ENCODE measurements at regions not wholly inside any gene's neighbourhood (a gene's known extent, or its start where the extent isn't known, plus 50 kb on each side); places are given as distances from the start of the nearest gene placed in this dataset.

- in situ Hi-C loops (cut with MboI) (no loop called here), intact Hi-C loops (cut with micrococcal nuclease) (no loop called here)
- FAIRE-seq, result no peak
- ChIA-PET POLR2A (no interaction called here), CTCF (ENCODE audit: low intra/inter-chr PET ratio) (no interaction called here)
- Histone ChIP-seq H3K27ac (ENCODE audit: extremely low read depth, low read depth, low read length) (no peak overlapping the region), H3K4me1 (replicated peaks in 1 of 2; ENCODE audit: control insufficient read depth in 2 of 2, insufficient read depth in 2 of 2, low read length in 2 of 2) (no peaks in the 10 kb centered on the region), H3K9me3 (replicated peaks; ENCODE audit: control insufficient read depth, insufficient read depth, low read depth, low read length) (no peaks in the 10 kb centered on the region), H3K36me3 (ENCODE audit: control insufficient read depth, insufficient read depth, low read length) (no peaks in the 10 kb centered on the region), H3K79me2 (ENCODE audit: control insufficient read depth, insufficient read depth, low read length) (no peaks in the 10 kb centered on the region), H3K9me1 (ENCODE audit: control insufficient read depth, insufficient read depth, low read length) (no peaks in the 10 kb centered on the region), H3K4me2 (ENCODE audit: insufficient read depth, low read length) (no peak overlapping the region), H3K9ac (ENCODE audit: insufficient read depth in 1 of 2, low read depth in 2 of 2, low read length in 2 of 2) (no peak overlapping the region), H2AFZ (ENCODE audit: low read depth, low read length) (no peak overlapping the region), H3K4me3 (no peak overlapping the region), H4K20me1 (replicated peaks; ENCODE audit: control insufficient read depth, insufficient read depth, low read length) (no peaks in the 10 kb centered on the region), H3K27me3 (ENCODE audit: control insufficient read depth in 2 of 2, insufficient read depth in 2 of 2, low read length in 2 of 2) (no peaks in the 10 kb centered on the region)
- ATAC-seq, result no peak
- no TSS peak for BruUV-seq (replicated peaks)
- WGBS (ENCODE audit: insufficient coverage, low coverage, missing lambda C conversion rate), result 6% methylated on average over 2 of the region's 2 CpGs
- TF ChIP-seq SAP30 (IDR thresholded peaks at IDR 0.05; ENCODE audit: borderline replicate concordance, insufficient read depth, low read depth, low read length, poor library complexity, severe bottlenecking) (no peak), ZBTB7A (IDR thresholded peaks at IDR 0.05; ENCODE audit: borderline replicate concordance, control insufficient read depth, low read depth, low read length) (no peak), PURB (CRISPR knock-in tag; IDR thresholded peaks at IDR 0.05; ENCODE audit: low read depth) (no peak), GATAD2A (IDR thresholded peaks at IDR 0.05) (no peak), ZFP1 (CRISPR knock-in tag; IDR thresholded peaks at IDR 0.05) (no peak), ZFX (CRISPR knock-in tag; IDR thresholded peaks at IDR 0.05) (no peak), SNIP1 (IDR thresholded peaks at IDR 0.05; ENCODE audit: low read depth) (no peak), TEAD2 (tag; IDR thresholded peaks at IDR 0.05) (no peak), DPF2 (IDR thresholded peaks at IDR 0.05) (no peak), HMGN3 (IDR thresholded peaks at IDR 0.05; ENCODE audit: borderline replicate concordance, extremely low read depth, insufficient read length, low read depth, low read length) (no peak), RUNX1 (IDR thresholded peaks at IDR 0.05; ENCODE audit: low read depth) (no peak), ZNF584 (CRISPR knock-in tag; IDR thresholded peaks at IDR 0.05; ENCODE audit: low read depth) (no peak), NFE2 (IDR thresholded peaks at IDR 0.05; ENCODE audit: low read depth) (no peak)
- no peak for DNase-seq (ENCODE audit: extremely low read depth in 1 of 4, low spot score in 3 of 4)
These were observed 735.6 kb downstream of the TSN start for GRCh38 chr2:122491011-122491410.
